ENCODE measurements at regions not wholly inside any gene's neighbourhood (a gene's known extent, or its start where the extent isn't known, plus 50 kb on each side); places are given as distances from the start of the nearest gene placed in this dataset.

- TF ChIP-seq POLR2AphosphoS5 (IDR thresholded peaks at IDR 0.05; ENCODE audit: low read depth, low read length) (no peak), POLR2A (IDR thresholded peaks at IDR 0.05; ENCODE audit: low read depth, low read length) (no peak), TAF1 (IDR thresholded peaks at IDR 0.05; ENCODE audit: low read depth, low read length) (no peak)
Measured at GRCh38 chr18:22734791-22735627, 198.1 kb upstream of the RBBP8 start.
